ENCODE measurements at regions not wholly inside any gene's neighbourhood (a gene's known extent, or its start where the extent isn't known, plus 50 kb on each side); places are given as distances from the start of the nearest gene placed in this dataset.

DNA sequence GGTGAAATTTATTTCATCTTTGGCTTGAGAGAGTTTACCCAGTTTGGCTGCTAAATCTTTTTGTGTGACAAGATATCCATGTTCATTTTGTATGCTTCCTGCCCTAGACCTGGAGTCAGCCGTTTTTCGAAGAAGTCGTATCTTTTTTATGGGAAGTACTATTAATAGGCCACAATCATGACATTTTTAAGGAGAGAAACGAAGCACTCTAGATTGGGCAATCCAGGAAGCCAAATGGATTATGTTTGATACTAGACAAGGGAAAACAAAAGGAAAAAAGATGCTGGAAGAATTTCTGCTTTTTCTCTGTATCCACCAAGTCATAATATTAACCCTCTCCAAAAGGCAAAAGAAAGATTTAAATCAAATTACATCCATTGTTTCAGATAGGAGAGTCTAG is 214.6 kb downstream of the HDGFL1 start:
- Histone ChIP-seq H3K9me2 (ENCODE audit: insufficient read depth, low read length) (no peaks in the 10 kb centered on the region), H4K20me1 (ENCODE audit: insufficient read depth) (no peaks in the 10 kb centered on the region), H3F3A (ENCODE audit: insufficient read depth, low read length, poor library complexity, severe bottlenecking) (peaks cover 6% of the 10 kb centered on the region), H3K36me3 (ENCODE audit: insufficient read depth, low read length) (no peaks in the 10 kb centered on the region), H3K4me2 (ENCODE audit: low read length) (no peak overlapping the region), H2AFZ (ENCODE audit: low read depth, low read length) (no peak overlapping the region), H3K27ac (ENCODE audit: low read length) (peak overlapping the region; percentile 82), H3K27me3 (ENCODE audit: insufficient read depth, low read depth, low read length) (no peaks in the 10 kb centered on the region), H3K4me3 (ENCODE audit: low read length) (no peak overlapping the region), H3K9ac (ENCODE audit: low read length) (no peak overlapping the region), H3K9me3 (ENCODE audit: low read length) (no peaks in the 10 kb centered on the region), H3K79me2 (replicated peaks; ENCODE audit: insufficient read depth, low read length) (no peaks in the 10 kb centered on the region)
- TF ChIP-seq RAD21 (conservative IDR thresholded peaks at IDR 0.05) (no peak), SMC3 (conservative IDR thresholded peaks at IDR 0.05; ENCODE audit: poor library complexity) (no peak), POLR2AphosphoS5 (IDR thresholded peaks at IDR 0.05) (no peak), MXI1 (conservative IDR thresholded peaks at IDR 0.05; ENCODE audit: poor library complexity, severe bottlenecking) (no peak), EP300 (conservative IDR thresholded peaks at IDR 0.05; ENCODE audit: poor library complexity, severe bottlenecking) (no peak), TAF1 (IDR thresholded peaks at IDR 0.05; ENCODE audit: low read depth) (no peak), EZH2 (IDR thresholded peaks at IDR 0.05; ENCODE audit: borderline replicate concordance, insufficient read depth, low read length, poor library complexity, severe bottlenecking) (no peak)
- TF ChIP-seq, protein P1, sequence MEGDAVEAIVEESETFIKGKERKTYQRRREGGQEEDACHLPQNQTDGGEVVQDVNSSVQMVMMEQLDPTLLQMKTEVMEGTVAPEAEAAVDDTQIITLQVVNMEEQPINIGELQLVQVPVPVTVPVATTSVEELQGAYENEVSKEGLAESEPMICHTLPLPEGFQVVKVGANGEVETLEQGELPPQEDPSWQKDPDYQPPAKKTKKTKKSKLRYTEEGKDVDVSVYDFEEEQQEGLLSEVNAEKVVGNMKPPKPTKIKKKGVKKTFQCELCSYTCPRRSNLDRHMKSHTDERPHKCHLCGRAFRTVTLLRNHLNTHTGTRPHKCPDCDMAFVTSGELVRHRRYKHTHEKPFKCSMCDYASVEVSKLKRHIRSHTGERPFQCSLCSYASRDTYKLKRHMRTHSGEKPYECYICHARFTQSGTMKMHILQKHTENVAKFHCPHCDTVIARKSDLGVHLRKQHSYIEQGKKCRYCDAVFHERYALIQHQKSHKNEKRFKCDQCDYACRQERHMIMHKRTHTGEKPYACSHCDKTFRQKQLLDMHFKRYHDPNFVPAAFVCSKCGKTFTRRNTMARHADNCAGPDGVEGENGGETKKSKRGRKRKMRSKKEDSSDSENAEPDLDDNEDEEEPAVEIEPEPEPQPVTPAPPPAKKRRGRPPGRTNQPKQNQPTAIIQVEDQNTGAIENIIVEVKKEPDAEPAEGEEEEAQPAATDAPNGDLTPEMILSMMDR (IDR thresholded peaks at IDR 0.05; ENCODE audit: poor library complexity, severe bottlenecking), result no peak
- TF ChIP-seq, protein P2, sequence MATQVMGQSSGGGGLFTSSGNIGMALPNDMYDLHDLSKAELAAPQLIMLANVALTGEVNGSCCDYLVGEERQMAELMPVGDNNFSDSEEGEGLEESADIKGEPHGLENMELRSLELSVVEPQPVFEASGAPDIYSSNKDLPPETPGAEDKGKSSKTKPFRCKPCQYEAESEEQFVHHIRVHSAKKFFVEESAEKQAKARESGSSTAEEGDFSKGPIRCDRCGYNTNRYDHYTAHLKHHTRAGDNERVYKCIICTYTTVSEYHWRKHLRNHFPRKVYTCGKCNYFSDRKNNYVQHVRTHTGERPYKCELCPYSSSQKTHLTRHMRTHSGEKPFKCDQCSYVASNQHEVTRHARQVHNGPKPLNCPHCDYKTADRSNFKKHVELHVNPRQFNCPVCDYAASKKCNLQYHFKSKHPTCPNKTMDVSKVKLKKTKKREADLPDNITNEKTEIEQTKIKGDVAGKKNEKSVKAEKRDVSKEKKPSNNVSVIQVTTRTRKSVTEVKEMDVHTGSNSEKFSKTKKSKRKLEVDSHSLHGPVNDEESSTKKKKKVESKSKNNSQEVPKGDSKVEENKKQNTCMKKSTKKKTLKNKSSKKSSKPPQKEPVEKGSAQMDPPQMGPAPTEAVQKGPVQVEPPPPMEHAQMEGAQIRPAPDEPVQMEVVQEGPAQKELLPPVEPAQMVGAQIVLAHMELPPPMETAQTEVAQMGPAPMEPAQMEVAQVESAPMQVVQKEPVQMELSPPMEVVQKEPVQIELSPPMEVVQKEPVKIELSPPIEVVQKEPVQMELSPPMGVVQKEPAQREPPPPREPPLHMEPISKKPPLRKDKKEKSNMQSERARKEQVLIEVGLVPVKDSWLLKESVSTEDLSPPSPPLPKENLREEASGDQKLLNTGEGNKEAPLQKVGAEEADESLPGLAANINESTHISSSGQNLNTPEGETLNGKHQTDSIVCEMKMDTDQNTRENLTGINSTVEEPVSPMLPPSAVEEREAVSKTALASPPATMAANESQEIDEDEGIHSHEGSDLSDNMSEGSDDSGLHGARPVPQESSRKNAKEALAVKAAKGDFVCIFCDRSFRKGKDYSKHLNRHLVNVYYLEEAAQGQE (IDR thresholded peaks at IDR 0.05; ENCODE audit: borderline replicate concordance), result no peak

DNA sequence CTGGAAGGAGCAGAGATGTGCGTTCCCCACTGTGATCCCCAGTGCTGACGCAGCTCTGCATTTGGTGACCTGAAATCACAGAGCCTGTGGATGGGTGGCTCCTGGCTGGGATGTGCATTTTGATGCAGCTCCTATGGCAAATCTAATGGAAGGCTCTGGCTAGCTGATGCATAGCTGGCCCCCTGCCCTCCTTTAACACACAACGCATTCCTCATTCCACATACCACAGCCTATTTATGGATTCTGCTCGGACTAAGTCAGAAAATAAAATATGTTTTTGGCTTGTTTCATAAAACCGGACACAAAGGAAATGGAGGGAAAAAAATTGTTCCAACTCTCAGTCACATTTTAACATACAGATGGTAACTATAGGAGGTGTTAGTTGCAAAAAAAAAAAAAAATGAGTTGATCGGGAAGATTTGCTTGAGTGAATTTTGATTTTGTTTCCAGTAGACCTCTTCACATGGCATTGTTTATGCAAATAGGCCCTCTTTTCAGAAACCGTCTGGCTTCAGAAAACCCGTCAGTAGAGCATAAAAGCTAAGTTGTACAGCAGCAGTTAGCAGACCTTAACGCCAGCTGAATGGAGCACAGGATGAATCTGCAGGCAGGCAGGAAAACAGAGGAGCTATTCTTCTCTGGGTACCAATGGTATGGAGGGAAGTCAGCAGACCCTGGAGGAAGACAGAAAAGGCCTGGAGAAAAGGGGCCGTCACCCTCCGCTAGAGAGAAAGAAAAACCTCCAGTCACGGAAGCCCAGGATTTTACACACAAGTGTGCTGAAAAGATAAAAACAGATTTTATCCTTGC is 215.4 kb downstream of the HDGFL1 start:
- Histone ChIP-seq H3K9me3 (ENCODE audit: low read length) (no peaks in the 10 kb centered on the region), H2AFZ (ENCODE audit: low read depth, low read length) (peak overlapping the region; percentile 79), H3K4me2 (ENCODE audit: low read length) (peak overlapping the region; percentile 76), H3K4me3 (ENCODE audit: low read length) (peak overlapping the region; percentile 50), H3K79me2 (replicated peaks; ENCODE audit: insufficient read depth, low read length) (no peaks in the 10 kb centered on the region), H3K9ac (ENCODE audit: low read length) (peak overlapping the region; percentile 67), H3K36me3 (ENCODE audit: insufficient read depth, low read length) (no peaks in the 10 kb centered on the region), H4K20me1 (ENCODE audit: insufficient read depth) (no peaks in the 10 kb centered on the region), H3K27ac (ENCODE audit: low read length) (peak overlapping the region; percentile 82), H3F3A (ENCODE audit: insufficient read depth, low read length, poor library complexity, severe bottlenecking) (peaks cover 6% of the 10 kb centered on the region), H3K9me2 (ENCODE audit: insufficient read depth, low read length) (no peaks in the 10 kb centered on the region), H3K27me3 (ENCODE audit: insufficient read depth, low read depth, low read length) (no peaks in the 10 kb centered on the region)
- TF ChIP-seq POLR2AphosphoS5 (IDR thresholded peaks at IDR 0.05) (peak; percentile 44), RAD21 (conservative IDR thresholded peaks at IDR 0.05) (no peak), TAF1 (IDR thresholded peaks at IDR 0.05; ENCODE audit: low read depth) (no peak), SMC3 (conservative IDR thresholded peaks at IDR 0.05; ENCODE audit: poor library complexity) (no peak), EP300 (conservative IDR thresholded peaks at IDR 0.05; ENCODE audit: poor library complexity, severe bottlenecking) (no peak)
- TF ChIP-seq, protein P2 (IDR thresholded peaks at IDR 0.05; ENCODE audit: borderline replicate concordance), result no peak

Measured in neural cell (in vitro differentiated cells).